HG02678 (cell line): ENCODE measurements at regions not wholly inside any gene's neighbourhood (a gene's known extent, or its start where the extent isn't known, plus 50 kb on each side); places are given as distances from the start of the nearest gene placed in this dataset.

Experiments used
- ATAC-seq: cut with Tn5 transposase; IDR thresholded peaks from one replicate; pipeline ENCODE4 v1.9.1; 2021; ENCODE audit warnings: mild to moderate bottlenecking, moderate library complexity; ENCODE audit not compliant: unreplicated experiment

GRCh38 chr11:81472646-81473045 lies 1261.0 kb downstream of the FAM181B start:
- ATAC-seq = no peak

- ATAC-seq = no peak
Measured at GRCh38 chr11:81470446-81470845, 1263.2 kb downstream of the FAM181B start.

- no peak for ATAC-seq
Measured at GRCh38 chr11:81459766-81460306, 1273.8 kb downstream of the FAM181B start.

- no peak for ATAC-seq
Measured at GRCh38 chr11:81449588-81450156, 1284.0 kb downstream of the FAM181B start.

- no peak for ATAC-seq
Measured at GRCh38 chr11:81444297-81444696, 1289.4 kb downstream of the FAM181B start.

GRCh38 chr11:81432333-81432732 lies 1301.3 kb downstream of the FAM181B start:
- ATAC-seq = no peak

- ATAC-seq = no peak
Measured at GRCh38 chr11:81424822-81425221, 1308.8 kb downstream of the FAM181B start.

- no peak for ATAC-seq
Measured at GRCh38 chr11:81422402-81422801, 1311.3 kb downstream of the FAM181B start.

- ATAC-seq = no peak
Measured at GRCh38 chr11:81421251-81421860, 1312.3 kb downstream of the FAM181B start.

GRCh38 chr11:81420668-81421250 lies 1312.9 kb downstream of the FAM181B start:
- no peak for ATAC-seq

- no peak for ATAC-seq
Measured at GRCh38 chr11:81397316-81397715, 1336.3 kb downstream of the FAM181B start.

GRCh38 chr11:81394311-81394710 lies 1339.4 kb downstream of the FAM181B start:
- no peak for ATAC-seq

- no peak for ATAC-seq
Measured at GRCh38 chr11:81388326-81388725, 1345.3 kb downstream of the FAM181B start.

GRCh38 chr11:81380395-81380794 lies 1353.3 kb downstream of the FAM181B start:
- no peak for ATAC-seq

GRCh38 chr11:81377418-81377817 lies 1356.2 kb downstream of the FAM181B start:
- ATAC-seq = no peak

GRCh38 chr11:81373986-81374385 lies 1359.7 kb downstream of the FAM181B start:
- no peak for ATAC-seq

GRCh38 chr11:81368192-81368591 lies 1365.5 kb downstream of the FAM181B start:
- no peak for ATAC-seq

- ATAC-seq = no peak
Measured at GRCh38 chr11:81365496-81365895, 1368.2 kb downstream of the FAM181B start.

- ATAC-seq = no peak
Measured at GRCh38 chr11:81359476-81359875, 1374.2 kb downstream of the FAM181B start.

- ATAC-seq = no peak
Measured at GRCh38 chr11:81345609-81346008, 1388.1 kb downstream of the FAM181B start.

GRCh38 chr11:81342966-81343365 lies 1390.7 kb downstream of the FAM181B start:
- no peak for ATAC-seq

- no peak for ATAC-seq
Measured at GRCh38 chr11:81340225-81340624, 1393.4 kb downstream of the FAM181B start.
